Jurkat, Clone E6-1 (cell line): ENCODE measurements at regions not wholly inside any gene's neighbourhood (a gene's known extent, or its start where the extent isn't known, plus 50 kb on each side); places are given as distances from the start of the nearest gene placed in this dataset.

ENCODE experiments used
- DNase-seq: peaks from one replicate; pipeline ENCODE4 v3.0.0-alpha.2; 2011; ENCODE audit warnings: low read depth, low spot score
- H3K4me3 ChIP-seq: 2 replicates; pipeline ENCODE4 v1.5.1; 2011; ENCODE audit warnings: mild to moderate bottlenecking, low read length, control low read depth, moderate library complexity

- H3K4me3 ChIP-seq = no peak overlapping the region
- DNase-seq = no peak
Observed at GRCh38 chr4:54152846-54153600, 53.1 kb downstream of the GSX2 start.

GRCh38 chr4:54155936-54156335 is 56.0 kb downstream of the GSX2 start:
- DNase-seq = no peak
- H3K4me3 ChIP-seq = no peak overlapping the region

DNA sequence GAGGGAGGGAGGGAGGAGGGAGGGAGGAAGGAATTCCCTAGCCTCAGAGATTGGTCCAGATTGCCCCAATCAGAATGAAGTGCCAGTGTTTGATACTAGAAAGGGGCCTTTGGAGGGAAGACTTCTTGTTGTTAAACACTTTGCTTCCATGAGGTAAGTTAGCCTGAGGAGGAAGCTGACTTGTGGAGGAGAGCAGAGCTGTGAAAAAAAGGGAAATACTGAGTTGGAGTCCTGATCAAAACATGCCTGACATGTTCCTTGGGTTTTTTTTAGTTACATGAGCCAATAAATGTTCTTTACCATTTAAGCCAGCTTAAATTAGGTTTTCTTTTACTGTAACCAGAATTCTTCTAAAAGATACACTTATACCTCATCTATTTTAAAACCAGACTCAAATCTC is 57.6 kb downstream of the GSX2 start:
- DNase-seq = no peak
- no peak overlapping the region for H3K4me3 ChIP-seq

DNA sequence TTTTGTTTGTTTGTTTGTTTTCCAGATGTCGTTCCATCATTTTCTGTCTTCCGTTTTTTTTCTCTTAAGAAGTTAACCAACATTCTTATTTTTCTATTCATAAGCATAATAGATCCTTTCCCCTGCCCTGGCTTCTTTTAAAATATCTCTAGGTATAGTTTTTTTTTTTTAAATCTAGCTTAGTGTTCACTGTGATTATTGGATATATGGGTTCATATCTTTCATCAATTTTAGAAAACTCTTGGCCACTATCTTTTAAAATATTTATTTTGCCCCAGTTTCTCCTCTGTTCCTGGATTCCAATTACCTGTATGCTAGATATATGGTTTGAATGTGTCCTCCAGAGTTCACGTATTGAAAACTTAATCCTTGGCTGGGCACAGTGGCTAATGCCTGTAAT is 59.6 kb downstream of the GSX2 start:
- no peak overlapping the region for H3K4me3 ChIP-seq

DNA sequence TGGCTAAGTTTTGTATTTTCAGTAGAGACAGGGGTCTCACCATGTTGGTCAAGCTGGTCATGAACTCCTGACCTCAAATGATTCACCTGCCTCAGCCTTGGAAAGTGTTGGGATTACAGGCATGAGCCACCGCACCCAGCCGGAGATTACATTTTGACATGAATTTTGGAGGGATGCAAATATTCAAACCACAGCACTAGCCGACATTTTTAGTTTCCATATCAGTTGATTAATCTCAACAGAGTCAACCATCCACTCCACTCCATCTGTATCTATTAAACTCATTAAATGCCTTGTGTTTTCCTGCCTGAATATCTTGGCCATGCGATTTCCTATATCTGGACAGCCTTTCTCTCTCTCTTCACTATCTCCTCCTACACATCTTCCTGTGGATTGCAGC is 64.1 kb upstream of the PDGFRA start:
- DNase-seq = no peak
- H3K4me3 ChIP-seq = no peak overlapping the region

More for the DNA sequence above, 59.6 kb downstream of the GSX2 start:
- DNase-seq = no peak

GRCh38 chr4:54165438-54165837 is 63.7 kb upstream of the PDGFRA start:
- no peak for DNase-seq

GRCh38 chr4:54167508-54167907 is 61.6 kb upstream of the PDGFRA start:
- no peak overlapping the region for H3K4me3 ChIP-seq
- peak; percentile 43 for DNase-seq

More at GRCh38 chr4:54165438-54165837, 63.7 kb upstream of the PDGFRA start:
- no peak overlapping the region for H3K4me3 ChIP-seq

- no peak for DNase-seq
- no peak overlapping the region for H3K4me3 ChIP-seq
Observed at GRCh38 chr4:54169176-54169575, 59.9 kb upstream of the PDGFRA start.

GRCh38 chr4:54172156-54172555 is 56.9 kb upstream of the PDGFRA start:
- H3K4me3 ChIP-seq = no peak overlapping the region
- no peak for DNase-seq

GRCh38 chr4:54173281-54173912 is 55.7 kb upstream of the PDGFRA start:
- H3K4me3 ChIP-seq = no peak overlapping the region
- DNase-seq = no peak

GRCh38 chr4:54176202-54176601 is 52.9 kb upstream of the PDGFRA start:
- H3K4me3 ChIP-seq = no peak overlapping the region
- no peak for DNase-seq
